ENCODE measurements at regions not wholly inside any gene's neighbourhood (a gene's known extent, or its start where the extent isn't known, plus 50 kb on each side); places are given as distances from the start of the nearest gene placed in this dataset.

DNA sequence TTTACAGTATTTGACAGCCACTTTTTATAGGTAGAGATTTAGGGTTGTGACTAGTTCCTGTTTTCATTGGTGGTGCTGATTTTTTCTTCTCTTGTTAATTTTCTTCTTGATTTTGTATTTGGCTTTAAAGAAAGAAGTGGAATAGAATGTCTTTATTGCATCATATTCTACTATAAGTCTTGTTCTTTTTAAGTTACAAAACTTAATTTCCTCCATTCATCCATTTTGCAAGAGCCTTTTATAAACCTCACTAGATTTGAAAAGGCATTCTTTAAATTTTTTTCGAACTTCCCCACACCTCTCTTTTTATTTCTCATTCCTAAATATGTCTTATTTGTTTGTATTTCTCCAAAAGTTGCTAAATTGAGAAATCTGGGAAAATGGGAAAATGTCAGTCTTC is 1368.6 kb upstream of the ADGRL4 start:
- intact Hi-C loops (cut with micrococcal nuclease), result no loop called here
- Histone ChIP-seq H3K9me3 (replicated peaks) (no peaks in the 10 kb centered on the region), H3K27ac (replicated peaks) (no peak overlapping the region), H3K4me3 (no peak overlapping the region), H3K4me1 (no peaks in the 10 kb centered on the region), H3K36me3 (no peaks in the 10 kb centered on the region), H3K27me3 (ENCODE audit: low read depth) (no peaks in the 10 kb centered on the region)
- TF ChIP-seq, protein P1, sequence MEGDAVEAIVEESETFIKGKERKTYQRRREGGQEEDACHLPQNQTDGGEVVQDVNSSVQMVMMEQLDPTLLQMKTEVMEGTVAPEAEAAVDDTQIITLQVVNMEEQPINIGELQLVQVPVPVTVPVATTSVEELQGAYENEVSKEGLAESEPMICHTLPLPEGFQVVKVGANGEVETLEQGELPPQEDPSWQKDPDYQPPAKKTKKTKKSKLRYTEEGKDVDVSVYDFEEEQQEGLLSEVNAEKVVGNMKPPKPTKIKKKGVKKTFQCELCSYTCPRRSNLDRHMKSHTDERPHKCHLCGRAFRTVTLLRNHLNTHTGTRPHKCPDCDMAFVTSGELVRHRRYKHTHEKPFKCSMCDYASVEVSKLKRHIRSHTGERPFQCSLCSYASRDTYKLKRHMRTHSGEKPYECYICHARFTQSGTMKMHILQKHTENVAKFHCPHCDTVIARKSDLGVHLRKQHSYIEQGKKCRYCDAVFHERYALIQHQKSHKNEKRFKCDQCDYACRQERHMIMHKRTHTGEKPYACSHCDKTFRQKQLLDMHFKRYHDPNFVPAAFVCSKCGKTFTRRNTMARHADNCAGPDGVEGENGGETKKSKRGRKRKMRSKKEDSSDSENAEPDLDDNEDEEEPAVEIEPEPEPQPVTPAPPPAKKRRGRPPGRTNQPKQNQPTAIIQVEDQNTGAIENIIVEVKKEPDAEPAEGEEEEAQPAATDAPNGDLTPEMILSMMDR (IDR thresholded peaks at IDR 0.05; ENCODE audit: borderline replicate concordance), result no peak
- DNase-seq, result no peak

DNA sequence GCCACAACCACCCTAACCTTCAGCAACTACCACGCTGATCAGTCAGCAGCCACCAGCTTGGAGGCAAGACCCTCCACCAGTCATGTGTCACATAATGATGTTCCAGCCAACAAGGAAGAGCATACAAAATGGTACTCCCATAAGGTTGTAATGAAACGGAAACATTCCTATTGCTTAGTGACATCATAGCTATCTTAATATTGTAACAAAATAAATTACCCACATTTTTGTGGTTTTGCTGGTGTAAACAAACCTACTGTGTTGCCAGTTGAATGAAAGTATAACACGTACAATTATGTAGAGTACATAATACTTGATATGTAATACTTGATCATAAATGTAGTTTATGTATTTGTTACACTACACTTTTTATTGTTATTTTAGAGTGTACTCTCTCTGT is 1363.2 kb upstream of the ADGRL4 start:
- H3K36me3 ChIP-seq, result no peaks in the 10 kb centered on the region
- no peaks in the 10 kb centered on the region for H3K4me1 ChIP-seq
- H3K27ac ChIP-seq (replicated peaks), result no peak overlapping the region
- H3K4me3 ChIP-seq, result no peak overlapping the region
- H3K27me3 ChIP-seq (ENCODE audit: low read depth), result no peaks in the 10 kb centered on the region
- DNase-seq, result no peak
- no peaks in the 10 kb centered on the region for H3K9me3 ChIP-seq (replicated peaks)
- intact Hi-C loops (cut with micrococcal nuclease), result no loop called here
- TF ChIP-seq, protein P1 (IDR thresholded peaks at IDR 0.05; ENCODE audit: borderline replicate concordance), result no peak

DNA sequence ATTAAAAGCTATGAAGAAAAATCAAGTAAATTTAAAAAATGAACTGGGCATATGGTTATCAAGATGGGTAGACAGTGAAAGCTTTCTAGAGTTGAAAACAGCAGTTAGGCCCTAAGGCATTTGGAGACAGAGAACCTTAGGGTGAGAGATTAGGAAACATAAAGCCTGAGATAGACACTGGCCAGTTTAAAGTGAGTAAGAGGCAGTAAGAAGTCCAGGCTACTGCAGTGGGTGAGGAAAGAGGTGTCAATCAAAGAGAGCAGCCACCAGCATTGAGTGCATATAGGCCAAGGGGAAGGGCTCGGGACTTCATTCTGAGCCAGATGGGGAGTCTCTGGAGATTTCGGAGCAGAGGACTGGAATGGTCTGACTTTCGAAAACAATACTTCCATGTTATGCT is 1360.5 kb upstream of the ADGRL4 start:
- H3K4me1 ChIP-seq, result no peaks in the 10 kb centered on the region
- no peak overlapping the region for H3K27ac ChIP-seq (replicated peaks)
- intact Hi-C loops (cut with micrococcal nuclease), result no loop called here
- H3K4me3 ChIP-seq, result no peak overlapping the region
- no peaks in the 10 kb centered on the region for H3K36me3 ChIP-seq
- TF ChIP-seq, protein P1 (IDR thresholded peaks at IDR 0.05; ENCODE audit: borderline replicate concordance), result no peak
- no peaks in the 10 kb centered on the region for H3K9me3 ChIP-seq (replicated peaks)
- no peaks in the 10 kb centered on the region for H3K27me3 ChIP-seq (ENCODE audit: low read depth)
- no peak for DNase-seq

DNA sequence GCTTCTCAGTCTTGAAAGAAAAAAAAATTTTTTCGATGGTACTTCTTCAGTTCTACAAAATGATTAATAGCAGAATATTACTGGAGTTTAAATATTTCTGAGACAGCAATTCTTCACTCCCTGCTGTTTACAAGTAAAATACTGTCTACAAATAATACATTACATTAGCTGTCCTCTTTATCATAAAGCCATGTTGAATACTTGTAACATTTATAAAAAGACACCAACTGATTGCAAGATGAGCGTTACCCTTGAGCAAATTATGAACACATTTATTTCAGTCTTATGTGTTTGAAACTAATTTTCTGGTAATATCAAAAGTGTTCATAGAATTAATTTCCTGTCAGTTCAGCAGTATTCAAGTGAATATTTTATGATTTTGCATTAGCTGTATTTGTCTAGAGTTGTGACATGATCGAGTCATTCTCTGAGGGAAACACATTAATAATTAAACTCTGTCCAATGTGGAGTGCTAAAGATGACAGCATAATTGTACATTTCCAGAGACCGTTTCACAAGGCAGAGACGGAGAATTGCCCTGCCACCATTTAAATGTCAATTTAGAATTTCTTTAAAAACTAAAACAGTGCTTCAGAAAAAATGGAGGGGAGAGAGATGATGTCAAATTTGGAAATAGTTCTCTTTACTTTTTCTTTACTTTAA is 1359.0 kb upstream of the ADGRL4 start:
- H3K9me3 ChIP-seq (replicated peaks), result no peaks in the 10 kb centered on the region
- H3K36me3 ChIP-seq, result no peaks in the 10 kb centered on the region
- H3K27me3 ChIP-seq (ENCODE audit: low read depth), result no peaks in the 10 kb centered on the region
- no peaks in the 10 kb centered on the region for H3K4me1 ChIP-seq
- intact Hi-C loops (cut with micrococcal nuclease), result no loop called here
- TF ChIP-seq, protein P1 (IDR thresholded peaks at IDR 0.05; ENCODE audit: borderline replicate concordance), result no peak
- no peak for DNase-seq
- no peak overlapping the region for H3K4me3 ChIP-seq
- no peak overlapping the region for H3K27ac ChIP-seq (replicated peaks)

DNA sequence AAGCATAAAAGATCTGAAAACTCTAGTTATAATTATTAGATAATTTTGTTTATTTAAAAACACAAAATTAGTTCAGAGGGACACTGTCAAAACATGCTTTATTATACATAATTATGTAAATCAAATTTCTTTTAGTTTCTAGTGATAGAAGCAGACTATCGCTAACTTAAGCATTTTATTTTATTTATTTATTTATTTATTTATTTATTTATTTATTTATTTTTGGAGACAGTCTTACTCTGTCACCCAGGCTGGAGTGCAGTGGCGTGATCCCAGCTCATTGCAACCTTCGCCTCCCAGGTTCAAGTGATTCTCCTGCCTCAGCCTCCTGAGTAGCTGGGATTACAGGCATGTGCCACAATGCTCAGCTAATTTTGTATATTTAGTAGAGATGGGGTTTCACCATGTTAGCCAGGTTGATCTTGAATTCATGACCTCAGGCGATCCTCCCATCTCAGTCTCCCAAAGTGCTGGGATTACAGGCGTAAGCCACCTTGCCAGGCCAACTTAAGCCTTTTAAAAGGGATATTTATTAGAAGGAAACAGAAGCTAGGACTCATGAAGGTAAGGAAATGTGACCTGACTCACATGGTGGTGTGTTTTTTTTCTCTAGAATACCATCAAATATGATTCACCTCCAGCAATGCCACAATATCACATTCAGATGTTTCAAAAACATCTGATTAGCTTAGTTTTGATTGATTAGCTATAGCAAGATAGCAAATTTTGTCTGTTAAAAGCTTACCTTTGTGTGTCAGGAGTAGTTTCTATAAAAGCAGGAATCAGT is 1357.4 kb upstream of the ADGRL4 start:
- H3K27me3 ChIP-seq (ENCODE audit: low read depth), result no peaks in the 10 kb centered on the region
- TF ChIP-seq, protein P1 (IDR thresholded peaks at IDR 0.05; ENCODE audit: borderline replicate concordance), result no peak
- H3K4me1 ChIP-seq, result no peaks in the 10 kb centered on the region
- H3K36me3 ChIP-seq, result no peaks in the 10 kb centered on the region
- intact Hi-C loops (cut with micrococcal nuclease), result no loop called here
- no peaks in the 10 kb centered on the region for H3K9me3 ChIP-seq (replicated peaks)
- H3K4me3 ChIP-seq, result no peak overlapping the region
- DNase-seq, result no peak
- H3K27ac ChIP-seq (replicated peaks), result no peak overlapping the region
